ENCODE measurements at regions not wholly inside any gene's neighbourhood (a gene's known extent, or its start where the extent isn't known, plus 50 kb on each side); places are given as distances from the start of the nearest gene placed in this dataset.

GRCh38 chr5:31079668-31080067 lies 113.8 kb upstream of the CDH6 start:
- H3K9me3 ChIP-seq (ENCODE audit: control insufficient read depth in 1 of 2, insufficient read depth in 1 of 2, low read length in 2 of 2): peaks cover 0 to 7% of the 10 kb centered on the region in 2 experiments
- TF ChIP-seq CTCF (IDR thresholded peaks at IDR 0.05): no peak
- no peaks in the 10 kb centered on the region for H3K36me3 ChIP-seq (ENCODE audit: insufficient read depth, low read length)
- no peak overlapping the region for H3K4me3 Mint-ChIP-seq
- POLR2A ChIA-PET: no interaction called here
- H3K27me3 Mint-ChIP-seq: no peaks in the 10 kb centered on the region
- H3K4me3 ChIP-seq (ENCODE audit: low read length): no peak overlapping the region
- no peak overlapping the region for H3K27ac ChIP-seq (ENCODE audit: low read depth in 1 of 2, low read length in 2 of 2)
- no peak for DNase-seq
- H3K4me1 Mint-ChIP-seq (ENCODE audit: low read depth): no peaks in the 10 kb centered on the region
- H3K36me3 Mint-ChIP-seq (ENCODE audit: low read depth): no peaks in the 10 kb centered on the region
- H3K27me3 ChIP-seq (ENCODE audit: control insufficient read depth in 1 of 2, insufficient read depth in 2 of 2, low read length in 2 of 2): no peaks in the 10 kb centered on the region
- ATAC-seq (ENCODE audit: poor library complexity): no peak
- H3K9me3 Mint-ChIP-seq: peaks cover 17% of the 10 kb centered on the region
- H3K27ac Mint-ChIP-seq: no peak overlapping the region
- no peaks in the 10 kb centered on the region for H3K4me1 ChIP-seq (ENCODE audit: insufficient read depth, low read length)
- intact Hi-C loops (cut with DNase I, micrococcal nuclease): no loop called here
- CTCF ChIA-PET: no interaction called here

- H3K36me3 ChIP-seq (ENCODE audit: insufficient read depth, low read length): no peaks in the 10 kb centered on the region
- H3K4me3 ChIP-seq (ENCODE audit: low read length): no peak overlapping the region
- ChIA-PET POLR2A (no interaction called here), CTCF (no interaction called here)
- Mint-ChIP-seq H3K4me1 (ENCODE audit: low read depth) (no peaks in the 10 kb centered on the region), H3K36me3 (ENCODE audit: low read depth) (no peaks in the 10 kb centered on the region), H3K9me3 (peaks cover 17% of the 10 kb centered on the region), H3K27ac (no peak overlapping the region), H3K27me3 (no peaks in the 10 kb centered on the region), H3K4me3 (no peak overlapping the region)
- ATAC-seq (ENCODE audit: poor library complexity) (no peak), DNase-seq (no peak)
- H3K27me3 ChIP-seq (ENCODE audit: control insufficient read depth in 1 of 2, insufficient read depth in 2 of 2, low read length in 2 of 2): no peaks in the 10 kb centered on the region
- H3K27ac ChIP-seq (ENCODE audit: low read depth in 1 of 2, low read length in 2 of 2): no peak overlapping the region
- no peaks in the 10 kb centered on the region for H3K4me1 ChIP-seq (ENCODE audit: insufficient read depth, low read length)
- TF ChIP-seq CTCF (IDR thresholded peaks at IDR 0.05): no peak
- intact Hi-C loops (cut with DNase I, micrococcal nuclease): no loop called here
- peaks cover 0 to 10% of the 10 kb centered on the region in 2 experiments for H3K9me3 ChIP-seq (ENCODE audit: control insufficient read depth in 1 of 2, insufficient read depth in 1 of 2, low read length in 2 of 2)
Measured at GRCh38 chr5:31078956-31079355, 114.5 kb upstream of the CDH6 start.

- Mint-ChIP-seq H3K27me3 (no peaks in the 10 kb centered on the region), H3K4me1 (ENCODE audit: low read depth) (no peaks in the 10 kb centered on the region), H3K9me3 (peaks cover 13% of the 10 kb centered on the region), H3K27ac (no peak overlapping the region), H3K4me3 (no peak overlapping the region), H3K36me3 (ENCODE audit: low read depth) (no peaks in the 10 kb centered on the region)
- no peak overlapping the region for H3K27ac ChIP-seq (ENCODE audit: low read depth in 1 of 2, low read length in 2 of 2)
- CTCF ChIA-PET: no interaction called here
- H3K4me1 ChIP-seq (ENCODE audit: insufficient read depth, low read length): no peaks in the 10 kb centered on the region
- no peak overlapping the region for H3K4me3 ChIP-seq (ENCODE audit: low read length)
- DNase-seq (no peak), ATAC-seq (ENCODE audit: poor library complexity) (no peak)
- intact Hi-C loops (cut with DNase I, micrococcal nuclease): no loop called here
- no peaks in the 10 kb centered on the region for H3K36me3 ChIP-seq (ENCODE audit: insufficient read depth, low read length)
- no peaks in the 10 kb centered on the region for H3K27me3 ChIP-seq (ENCODE audit: control insufficient read depth in 1 of 2, insufficient read depth in 2 of 2, low read length in 2 of 2)
- POLR2A ChIA-PET: no interaction called here
- no peak for TF ChIP-seq CTCF (IDR thresholded peaks at IDR 0.05)
- H3K9me3 ChIP-seq (ENCODE audit: control insufficient read depth in 1 of 2, insufficient read depth in 1 of 2, low read length in 2 of 2): peaks cover 0 to 7% of the 10 kb centered on the region in 2 experiments
Measured at GRCh38 chr5:31075981-31076380, 117.5 kb upstream of the CDH6 start.

Data from CD4-positive, alpha-beta T cell (primary cell).